Nucleus accumbens (tissue), 56 donors: ENCODE measurements at regions not wholly inside any gene's neighbourhood (a gene's known extent, or its start where the extent isn't known, plus 50 kb on each side); places are given as distances from the start of the nearest gene placed in this dataset.

Source experiments
- DNase-seq, 56 donors: peaks; one replicate each; lab custom pipeline; 2025; lab: John Stamatoyannopoulos, UW

- peak in 20 of 56 donors; percentile 8 to 54 (median 18) for DNase-seq
Observed at GRCh38 chr5:136811551-136811950, 446.2 kb upstream of the TRPC7 start.

DNA sequence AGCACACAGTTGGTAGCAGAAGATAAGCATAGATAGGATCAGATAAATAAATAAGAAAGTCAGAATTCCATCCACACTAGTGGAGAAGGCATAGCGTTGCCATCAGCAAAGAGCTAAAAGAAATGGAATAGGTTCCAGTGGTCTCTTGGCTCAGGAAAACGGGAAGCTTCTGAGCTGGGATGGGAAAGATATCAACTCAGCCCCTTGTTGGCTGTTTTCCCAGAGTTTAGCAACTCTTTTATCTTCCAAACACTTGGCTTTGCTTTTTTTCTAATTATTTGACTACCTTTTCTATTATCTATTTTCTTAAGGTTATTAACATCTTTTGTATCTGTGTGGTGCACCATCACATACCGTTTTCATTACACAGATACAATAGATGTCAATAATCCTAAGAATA, 445.7 kb upstream of the TRPC7 start:
- no peak for DNase-seq

DNA sequence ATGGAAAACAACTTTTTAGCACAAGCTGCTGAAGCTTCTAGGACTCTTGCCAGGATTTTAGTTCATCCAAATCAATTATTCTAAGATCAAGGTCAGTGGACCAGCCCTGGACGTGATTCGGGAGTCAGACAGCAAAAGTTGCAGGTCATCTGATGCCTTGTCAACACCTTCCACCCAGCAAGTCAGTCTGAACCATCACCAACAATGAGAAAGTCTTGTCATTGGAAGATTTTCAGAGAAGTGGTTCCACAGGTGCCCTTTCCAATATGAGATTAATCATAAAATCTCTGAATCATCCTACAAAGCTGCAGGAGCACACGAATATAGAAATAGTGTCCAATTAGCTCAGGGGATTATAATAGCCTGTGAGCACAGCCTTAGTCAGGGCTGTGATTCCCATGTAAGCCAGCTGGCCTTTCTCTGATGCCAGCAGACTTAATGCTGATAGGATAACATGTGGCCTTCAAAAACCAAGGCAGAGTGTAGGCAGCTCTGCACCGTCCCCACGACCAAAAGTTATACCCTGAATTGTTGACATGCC, 445.0 kb upstream of the TRPC7 start:
- peak in 1 of 56 donors; percentile 6 for DNase-seq

GRCh38 chr5:136809382-136809781, 444.0 kb upstream of the TRPC7 start:
- DNase-seq: no peak

DNA sequence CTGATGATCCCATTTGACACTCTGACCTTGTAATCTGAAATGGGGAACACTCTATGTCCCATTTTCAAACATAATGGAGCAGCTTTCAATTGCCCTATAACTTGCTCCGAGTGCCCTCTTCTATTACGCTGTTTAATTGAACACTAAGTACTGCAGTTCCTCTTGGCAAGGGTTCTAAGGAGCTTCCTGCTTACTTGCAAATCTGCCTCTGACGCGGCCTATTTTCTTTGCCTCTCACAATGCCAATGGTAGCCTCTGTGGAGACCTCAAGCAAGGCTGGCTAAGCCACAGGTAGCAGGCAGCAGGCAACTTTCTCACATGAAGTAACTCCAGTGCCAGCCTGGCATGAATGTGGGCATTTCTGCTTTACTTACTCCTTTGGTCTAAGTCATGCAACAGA, 443.4 kb upstream of the TRPC7 start:
- DNase-seq: no peak

- no peak for DNase-seq
Observed at GRCh38 chr5:136805466-136805865, 440.1 kb upstream of the TRPC7 start.

GRCh38 chr5:136802383-136802782, 437.0 kb upstream of the TRPC7 start:
- DNase-seq: peak in 14 of 56 donors; percentile 1 to 57 (median 12)

GRCh38 chr5:136799806-136800372, 434.5 kb upstream of the TRPC7 start:
- no peak for DNase-seq

GRCh38 chr5:136793300-136793699, 428.0 kb upstream of the TRPC7 start:
- DNase-seq: no peak

GRCh38 chr5:136781464-136781863, 416.1 kb upstream of the TRPC7 start:
- DNase-seq: no peak

DNA sequence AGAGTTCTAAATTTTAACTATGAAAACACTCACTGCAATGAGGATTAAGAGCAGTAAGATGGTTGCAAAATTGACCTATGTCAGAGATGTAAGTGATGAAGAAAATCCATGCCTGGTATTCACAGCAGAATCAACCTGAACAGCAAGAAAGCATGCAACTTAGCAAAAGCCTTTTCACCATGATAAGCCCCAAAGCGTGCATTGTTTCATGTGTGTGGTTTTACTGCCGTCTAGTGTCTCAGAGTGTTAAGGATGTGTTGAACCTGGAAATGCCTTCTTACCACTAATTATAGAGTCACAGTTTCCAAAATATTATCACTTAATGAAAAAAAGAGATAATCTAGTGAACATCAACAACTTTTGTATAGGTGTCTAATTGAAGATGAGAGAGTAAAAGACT, 415.2 kb upstream of the TRPC7 start:
- peak in 1 of 56 donors; percentile 3 for DNase-seq

- no peak for DNase-seq
Observed at GRCh38 chr5:136776022-136776927, 410.9 kb upstream of the TRPC7 start.

GRCh38 chr5:136772491-136772890, 407.1 kb upstream of the TRPC7 start:
- no peak for DNase-seq

DNA sequence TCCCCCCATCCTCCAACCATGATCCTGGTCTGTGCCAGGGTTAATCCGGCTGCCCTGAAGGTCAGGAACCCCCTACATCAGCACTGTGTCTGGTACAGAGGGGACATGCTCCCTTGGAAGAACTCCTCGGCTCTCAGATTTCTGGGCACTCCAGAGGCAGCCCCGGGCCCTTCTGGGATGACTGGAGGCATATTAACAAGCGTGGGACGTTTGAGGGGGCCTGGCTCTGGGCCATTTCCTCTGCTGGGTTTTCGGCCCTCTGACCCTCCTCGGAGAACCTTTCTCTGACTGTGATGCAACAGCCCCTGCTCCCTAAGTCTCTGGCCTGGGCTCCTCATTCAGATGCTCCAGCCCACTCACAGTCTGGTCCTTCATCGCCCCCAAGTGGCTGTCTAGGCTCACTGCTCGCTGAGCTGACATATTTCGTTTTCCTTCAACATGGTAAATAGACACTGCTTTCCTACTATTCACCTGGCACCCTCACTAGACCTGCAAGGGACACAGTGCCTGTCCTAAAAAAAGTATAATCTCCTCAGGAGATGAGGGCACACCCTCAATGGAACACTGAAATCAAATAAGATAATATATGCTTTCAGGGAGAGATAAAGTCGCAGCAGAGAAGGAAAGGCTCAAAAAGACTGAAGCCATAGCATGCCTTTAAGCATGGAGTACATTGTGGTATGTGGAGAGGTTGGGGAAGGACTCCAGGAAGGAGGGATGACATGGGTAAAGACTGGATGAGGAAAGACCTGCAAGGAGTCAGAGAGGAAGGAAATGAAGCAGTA, 404.7 kb upstream of the TRPC7 start:
- peak in 45 of 56 donors; percentile 9 to 81 (median 40) for DNase-seq

DNA sequence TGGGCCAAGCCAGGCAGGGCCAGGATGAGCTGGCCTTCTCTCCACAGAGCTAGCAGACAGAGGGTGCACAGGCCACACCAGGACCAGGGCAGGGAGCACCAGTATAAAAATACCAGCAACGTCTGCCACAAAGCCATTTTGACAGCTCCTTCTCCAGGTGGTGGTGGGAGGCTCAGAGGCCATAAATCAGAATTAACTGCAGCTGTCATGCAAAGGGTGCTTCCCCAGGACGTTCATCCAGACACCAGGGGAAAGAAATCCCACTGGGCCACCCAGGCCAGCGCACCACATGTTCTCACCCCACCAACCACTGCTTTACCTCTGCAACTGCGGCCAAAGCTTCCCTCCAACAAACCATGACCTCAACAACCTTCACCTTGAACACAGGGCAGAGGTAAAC, 403.7 kb upstream of the TRPC7 start:
- no peak for DNase-seq

DNA sequence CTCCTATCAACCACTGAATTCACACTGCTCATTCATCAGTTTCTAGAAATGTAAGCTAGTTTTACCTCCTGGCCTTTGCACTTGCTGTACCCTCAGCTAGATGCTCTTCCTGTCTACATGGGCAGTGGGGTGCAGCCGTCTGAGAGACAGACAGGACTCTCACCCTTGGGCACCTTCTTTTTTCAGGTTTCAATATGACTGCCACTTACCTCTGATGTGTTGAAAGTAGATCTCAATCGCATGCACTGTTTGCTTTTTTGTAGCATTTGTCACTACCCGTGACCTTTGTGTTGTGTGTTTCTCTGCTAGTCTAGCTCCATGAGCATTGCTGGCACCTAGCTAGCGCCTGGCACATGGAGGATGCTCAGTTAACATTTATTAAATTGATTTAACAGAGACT, 403.1 kb upstream of the TRPC7 start:
- no peak for DNase-seq

DNA sequence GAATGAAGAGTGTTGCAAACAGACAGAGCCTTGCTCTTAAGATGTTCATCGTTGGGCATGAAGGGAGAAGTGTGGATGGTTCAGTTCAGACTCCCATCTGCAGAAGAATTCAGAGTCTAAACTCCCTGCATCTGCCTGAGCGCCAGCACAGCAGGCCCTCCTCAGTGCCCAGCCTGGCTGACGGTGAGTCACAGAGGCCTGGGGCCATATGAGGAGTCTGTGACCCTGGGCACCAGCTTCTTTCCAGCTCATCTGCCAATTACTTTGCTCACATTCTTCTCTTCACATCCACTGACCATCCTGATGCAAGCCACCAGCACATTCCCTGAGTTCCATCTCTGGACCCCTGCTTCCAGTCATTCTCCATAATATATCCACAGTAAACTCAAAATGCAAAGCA, 401.1 kb upstream of the TRPC7 start:
- DNase-seq: no peak

DNA sequence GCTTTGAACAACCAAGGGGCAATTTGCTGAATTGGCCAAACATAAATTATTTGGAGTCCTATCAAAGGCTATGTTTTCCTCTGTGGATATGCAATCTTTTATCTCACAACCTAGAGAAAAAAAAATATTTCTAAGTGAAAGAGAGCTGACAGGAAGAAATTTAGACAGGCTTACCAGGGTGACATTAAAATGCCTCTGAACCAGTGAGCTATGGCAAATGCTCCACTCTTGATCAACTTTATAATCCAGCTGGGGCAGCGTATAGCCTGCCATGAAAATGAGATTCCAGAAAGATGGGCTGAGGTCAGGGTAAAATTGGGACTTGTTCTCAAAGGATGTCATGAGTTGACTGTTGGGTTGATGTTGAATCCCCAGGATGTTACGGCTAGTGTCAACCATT, 399.3 kb upstream of the TRPC7 start:
- DNase-seq: no peak

DNA sequence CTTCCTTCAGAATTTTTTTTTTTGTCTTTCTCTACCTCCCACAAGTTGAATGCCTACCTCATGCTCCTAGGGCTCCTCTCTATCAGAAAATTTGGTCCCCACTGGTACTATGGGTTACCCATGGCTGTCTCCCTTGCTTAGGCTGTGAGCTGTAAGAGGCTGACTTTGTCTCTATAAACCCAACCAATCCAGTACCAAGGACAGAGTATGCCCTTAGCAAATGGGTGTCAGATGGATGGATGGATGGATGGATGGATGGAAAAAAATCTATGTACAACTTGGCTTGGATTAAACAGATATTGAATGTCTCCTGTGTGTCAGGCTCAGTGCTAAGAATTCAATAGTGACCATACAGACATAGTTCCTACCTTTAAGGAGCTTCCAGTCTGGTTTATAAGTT, 398.2 kb upstream of the TRPC7 start:
- no peak for DNase-seq

DNA sequence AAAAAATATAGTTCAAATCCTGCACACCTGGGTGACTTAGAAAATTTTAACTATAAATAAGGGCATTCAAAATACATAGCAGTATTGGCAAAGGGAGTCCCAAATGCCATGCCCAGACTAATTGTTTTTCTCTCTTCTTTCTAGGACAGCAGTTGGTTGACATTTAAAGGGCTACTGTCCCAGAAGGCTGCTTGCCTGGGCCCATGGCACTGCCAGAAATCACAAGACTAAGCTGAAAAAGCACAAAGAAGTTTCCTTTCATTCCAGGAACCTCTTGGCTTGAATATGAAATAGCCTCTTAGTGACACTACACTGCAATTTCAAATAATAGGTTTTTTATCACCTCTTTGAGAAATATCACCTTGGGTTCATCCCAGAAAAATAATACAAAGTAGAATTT, 388.9 kb upstream of the TRPC7 start:
- peak in 10 of 56 donors; percentile 6 to 40 (median 16) for DNase-seq
